HL-60 (cell line): ENCODE measurements at regions not wholly inside any gene's neighbourhood (a gene's known extent, or its start where the extent isn't known, plus 50 kb on each side); places are given as distances from the start of the nearest gene placed in this dataset.

ENCODE experiments used
- CTCF ChIP-seq: IDR thresholded peaks from one replicate; pipeline ENCODE4 v1.5.1; 2011; ENCODE audit warnings: low read length, control low read depth, inconsistent platforms; ENCODE audit not compliant: insufficient read depth
- GABPA ChIP-seq: IDR thresholded peaks from 2 replicates; pipeline ENCODE4 v1.6.1; 2012; ENCODE audit warnings: low read depth
- POLR2AphosphoS5 ChIP-seq: IDR thresholded peaks from 2 replicates; pipeline ENCODE4 v1.6.1; 2012; ENCODE audit warnings: low read depth

GRCh38 chr3:80807577-80807976, 953.9 kb downstream of the GBE1 start:
- TF ChIP-seq GABPA (no peak), CTCF (no peak), POLR2AphosphoS5 (no peak)
